NCI-H2227 (cell line): ENCODE measurements at regions not wholly inside any gene's neighbourhood (a gene's known extent, or its start where the extent isn't known, plus 50 kb on each side); places are given as distances from the start of the nearest gene placed in this dataset.
"Not testable (repeated sequence)": the region's sequence is repeated elsewhere in the genome, so short reads cannot be mapped to it uniquely, and the experiment has no call there.

Source experiments
- DNase-seq: peaks from one replicate; lab custom pipeline; 2025; ENCODE audit not compliant: unreplicated experiment; lab: John Stamatoyannopoulos, UW

- DNase-seq, result peak; percentile 19
Measured at GRCh38 chr15:63434576-63435186, 53.0 kb upstream of the CA12 start.

GRCh38 chr15:63435204-63435820 is 53.7 kb upstream of the CA12 start:
- DNase-seq, result no peak

- DNase-seq, result no peak
Measured at GRCh38 chr15:63436341-63436740, 54.7 kb upstream of the CA12 start.

- DNase-seq, result peak; percentile 71
Measured at GRCh38 chr15:63436872-63437375, 55.3 kb upstream of the CA12 start.

DNA sequence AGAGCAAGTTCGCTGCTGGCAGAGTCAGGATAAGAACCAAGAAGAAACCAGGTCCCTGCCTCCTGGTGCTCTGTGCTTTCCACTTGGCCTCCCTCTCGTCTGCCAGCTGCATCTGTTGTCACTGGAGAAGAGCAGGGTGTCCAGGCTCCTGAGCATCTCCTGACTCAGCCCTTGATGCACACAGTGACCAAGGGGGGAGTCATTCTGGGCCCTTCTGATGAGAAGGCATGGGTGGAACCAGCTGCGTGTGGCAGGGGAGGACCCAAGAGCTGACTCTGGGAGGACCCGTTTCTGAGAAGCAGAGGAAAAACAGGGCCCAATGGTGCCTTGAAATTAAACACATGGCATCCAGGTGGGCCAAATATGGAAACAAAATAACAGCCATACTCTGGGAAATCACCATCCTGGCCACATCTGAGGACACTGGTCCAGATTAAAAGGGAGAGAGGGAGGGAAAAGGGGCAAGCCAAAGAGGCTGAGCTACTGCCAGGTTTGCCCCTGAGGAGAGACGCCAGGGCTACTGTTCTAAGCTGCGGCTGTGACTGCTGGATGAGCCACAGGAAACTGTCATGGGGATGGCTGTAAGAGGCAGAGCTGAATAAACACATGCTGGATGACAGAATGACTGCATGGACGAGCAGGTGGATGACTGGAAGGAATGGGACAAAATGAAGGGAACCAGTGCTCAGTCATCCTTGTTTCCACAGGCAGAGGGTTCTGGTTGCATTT is 58.1 kb upstream of the CA12 start:
- no peak for DNase-seq

- no peak for DNase-seq
Measured at GRCh38 chr15:63440265-63440648, 58.6 kb upstream of the CA12 start.

- DNase-seq, result no peak
Measured at GRCh38 chr15:63440756-63441155, 59.1 kb upstream of the CA12 start.

DNA sequence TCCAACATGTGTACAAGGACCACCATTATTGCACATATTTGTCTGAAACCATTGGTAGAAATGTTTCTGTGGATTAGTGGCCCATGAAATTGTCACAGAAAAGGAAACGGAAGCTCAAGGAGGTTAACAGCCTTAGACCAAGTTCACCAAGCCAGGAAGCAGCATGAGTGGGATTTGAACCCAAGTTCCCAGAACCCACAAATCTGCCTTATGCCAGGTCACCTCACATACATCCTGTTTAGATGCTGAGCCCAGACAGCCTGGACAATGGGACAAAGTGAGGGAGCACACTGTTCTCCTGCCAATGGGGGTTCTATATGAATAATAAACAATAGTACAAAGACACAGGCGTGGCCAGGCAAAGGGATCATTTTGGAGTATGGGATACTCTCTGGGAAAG is 59.6 kb upstream of the CA12 start:
- DNase-seq, result no peak

DNA sequence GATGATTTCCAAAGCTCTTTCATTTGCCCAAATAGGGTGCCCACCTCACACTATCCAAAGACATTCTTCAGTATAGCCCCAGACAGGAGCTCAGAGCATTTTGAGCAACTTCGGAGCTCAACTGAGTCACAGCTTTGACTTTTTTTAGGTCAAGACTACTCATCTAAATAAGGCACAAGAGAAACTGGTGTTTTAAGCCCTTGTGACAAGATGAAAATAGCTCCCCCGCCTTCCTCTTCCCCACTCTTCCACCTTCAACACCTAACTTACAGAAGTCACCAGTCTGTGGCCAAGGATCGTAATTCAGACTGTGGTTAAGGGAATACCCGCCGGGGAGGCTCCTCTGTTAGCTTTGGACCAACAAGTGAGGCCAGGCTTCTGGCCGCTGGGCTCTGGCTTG is 60.4 kb upstream of the CA12 start:
- DNase-seq, result no peak

GRCh38 chr15:63444611-63445010 is 59.8 kb upstream of the USP3 start:
- DNase-seq, result no peak

- DNase-seq, result no peak
Measured at GRCh38 chr15:63446255-63446654, 58.1 kb upstream of the USP3 start.

GRCh38 chr15:63447017-63447676 is 57.2 kb upstream of the USP3 start:
- no peak for DNase-seq

GRCh38 chr15:63448266-63448665 is 56.1 kb upstream of the USP3 start:
- no peak for DNase-seq

GRCh38 chr15:63448872-63449555 is 55.4 kb upstream of the USP3 start:
- not testable (repeated sequence) for DNase-seq

DNA sequence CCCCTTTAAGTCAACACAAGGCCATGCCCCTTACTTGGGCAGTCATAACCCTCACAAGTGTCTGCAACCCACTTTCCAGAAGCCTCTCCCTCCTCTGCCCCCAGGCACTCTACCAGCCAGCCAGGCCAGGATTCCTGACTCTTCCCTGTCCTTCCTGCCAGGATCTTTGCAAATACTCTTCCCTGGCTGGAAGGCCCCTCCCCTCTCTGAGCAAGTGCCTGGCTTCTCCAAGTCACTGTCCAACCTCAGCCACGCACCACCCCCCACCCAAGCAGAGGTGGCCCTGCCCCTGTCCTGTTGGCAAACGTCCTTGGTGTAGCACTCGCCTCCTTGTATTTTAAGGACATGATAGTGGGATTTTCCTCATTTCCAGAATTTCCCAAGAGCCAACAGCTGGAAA is 54.7 kb upstream of the USP3 start:
- no peak for DNase-seq

DNA sequence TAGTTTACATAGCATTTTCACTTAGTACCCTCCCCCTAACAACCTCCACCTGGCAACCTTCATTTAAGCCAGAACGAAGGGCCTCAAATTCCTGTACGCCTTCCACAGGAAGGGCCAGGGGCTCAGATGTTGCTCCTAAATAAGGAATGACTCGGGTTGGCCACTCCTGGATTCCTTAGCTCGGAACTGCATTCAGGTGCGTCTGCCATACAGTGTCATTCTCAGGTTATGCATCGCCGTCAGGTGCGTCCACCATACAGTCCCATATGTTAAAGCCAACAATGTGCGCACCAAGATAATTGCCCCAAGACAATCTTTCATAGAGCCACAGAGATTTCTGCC is 53.5 kb upstream of the USP3 start:
- no peak for DNase-seq

DNA sequence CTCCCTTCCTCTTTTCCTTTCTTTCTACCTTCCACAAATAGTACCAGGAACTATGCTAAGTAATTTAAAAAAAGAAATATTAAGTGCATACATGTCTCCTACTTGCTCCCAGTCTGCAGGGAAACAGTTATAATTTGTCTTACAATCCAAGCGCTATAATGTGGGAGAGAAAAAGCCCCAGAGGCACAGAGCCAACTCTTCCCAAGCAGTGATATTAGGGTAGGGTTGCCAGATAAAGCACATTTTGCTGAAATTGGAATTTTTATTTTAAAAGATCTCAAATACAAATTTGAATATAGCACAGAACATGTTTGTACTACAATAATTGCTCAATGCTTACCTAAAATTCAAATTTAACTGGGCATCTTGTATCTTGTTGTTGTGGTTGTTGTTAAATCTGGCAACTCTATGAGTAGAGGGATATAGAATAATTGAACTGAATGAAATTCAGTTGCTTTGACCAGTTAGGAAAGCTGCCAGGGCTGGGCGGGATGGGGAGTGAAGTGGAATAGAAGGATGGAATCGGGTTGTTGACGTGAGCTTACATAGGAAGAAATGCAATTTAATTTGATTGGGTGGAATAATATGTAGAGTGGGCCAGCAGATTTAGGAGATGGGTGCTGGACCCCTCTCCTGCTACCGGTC is 52.6 kb upstream of the USP3 start:
- DNase-seq, result no peak

DNA sequence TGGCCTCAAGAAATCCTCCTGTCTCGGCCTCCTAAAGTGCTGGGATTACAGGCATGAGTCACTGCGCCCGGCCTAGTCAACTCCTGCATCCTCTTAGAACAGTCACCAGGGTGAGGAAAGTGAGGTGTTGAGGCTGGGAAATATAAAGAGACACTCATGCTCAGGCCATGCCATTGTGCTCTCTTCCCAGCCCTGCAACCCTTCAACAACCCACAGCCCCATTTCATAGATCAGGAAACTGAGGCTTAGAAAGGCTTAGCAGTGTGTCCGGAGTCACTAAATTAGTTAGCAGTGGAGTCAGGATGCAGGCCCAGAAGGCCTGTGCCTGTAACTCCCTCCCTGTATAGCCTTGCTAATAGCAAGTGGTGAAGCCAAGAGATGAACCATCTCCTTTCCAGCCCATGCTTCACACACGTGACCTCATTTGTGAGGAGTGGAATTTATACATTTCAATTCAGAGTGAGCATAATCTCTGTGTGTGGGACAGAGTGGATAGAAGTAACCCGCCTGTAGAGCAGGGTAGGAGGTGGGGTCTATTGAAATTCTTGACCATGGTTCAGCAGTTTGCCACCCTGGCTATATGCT is 51.7 kb upstream of the USP3 start:
- no peak for DNase-seq

GRCh38 chr15:63453186-63453905 is 51.0 kb upstream of the USP3 start:
- DNase-seq, result no peak
